ENCODE measurements at regions not wholly inside any gene's neighbourhood (a gene's known extent, or its start where the extent isn't known, plus 50 kb on each side); places are given as distances from the start of the nearest gene placed in this dataset.

GRCh38 chr16:86685076-86685475 is 106.7 kb downstream of the FOXL1 start (continued):
- TF ChIP-seq JUN (IDR thresholded peaks at IDR 0.05) (no peak), ZNF302 (CRISPR knock-in tag; IDR thresholded peaks at IDR 0.05) (no peak), CEBPB (IDR thresholded peaks at IDR 0.05) (no peak), SREBF2 (IDR thresholded peaks at IDR 0.05) (no peak), CBX8 (IDR thresholded peaks at IDR 0.05) (no peak), NR3C1 (IDR thresholded peaks at IDR 0.05) (no peak), ZFP36 (IDR thresholded peaks at IDR 0.05; ENCODE audit: borderline replicate concordance, partially characterized antibody) (no peak), KDM1A (IDR thresholded peaks at IDR 0.05; ENCODE audit: low read depth) (no peak)
- TF ChIP-seq, protein P1, sequence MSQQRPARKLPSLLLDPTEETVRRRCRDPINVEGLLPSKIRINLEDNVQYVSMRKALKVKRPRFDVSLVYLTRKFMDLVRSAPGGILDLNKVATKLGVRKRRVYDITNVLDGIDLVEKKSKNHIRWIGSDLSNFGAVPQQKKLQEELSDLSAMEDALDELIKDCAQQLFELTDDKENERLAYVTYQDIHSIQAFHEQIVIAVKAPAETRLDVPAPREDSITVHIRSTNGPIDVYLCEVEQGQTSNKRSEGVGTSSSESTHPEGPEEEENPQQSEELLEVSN (IDR thresholded peaks at IDR 0.05; ENCODE audit: borderline replicate concordance, low read depth), result no peak

DNA sequence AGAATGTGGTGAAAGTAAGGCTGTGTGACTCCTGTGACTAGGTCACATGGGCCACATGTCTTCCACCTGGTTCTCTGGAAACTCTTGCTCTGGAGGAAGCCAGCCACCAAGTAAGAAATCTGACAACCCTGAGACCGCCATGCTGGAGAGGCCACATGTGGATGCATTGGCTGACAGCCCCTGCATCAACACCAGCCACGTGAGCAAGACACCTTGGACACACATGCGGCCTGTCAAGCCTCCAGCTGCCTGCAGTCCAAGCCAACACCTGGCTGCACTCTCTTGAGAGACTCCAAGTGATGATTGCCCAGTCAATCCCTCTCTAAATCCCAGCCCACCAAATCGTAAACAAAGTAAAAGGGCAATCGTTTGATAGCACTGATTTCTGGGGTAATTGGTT is 112.6 kb downstream of the FOXL1 start:
- ChIA-PET CTCF (interaction anchor here (0.6 kb wide), 1 partner anchor 70 kb away, joined by 3 read pairs; no protein-coding TSS in a partner anchor), POLR2A (no interaction called here)
- DNase-seq (ENCODE audit: low read depth in 1 of 2, low spot score in 1 of 2) (no peak), FAIRE-seq (no peak), ATAC-seq (no peak)
- Histone ChIP-seq H3K4me3 (no peak overlapping the region), H3K4me2 (no peak overlapping the region), H3K9me3 (no peaks in the 10 kb centered on the region; the same call in 2 of the 3 replicates), H3K27ac (no peak overlapping the region), H3K4me1 (no peaks in the 10 kb centered on the region)
- TF ChIP-seq POLR2A (IDR thresholded peaks at IDR 0.05; ENCODE audit: low read length), result no peak
- TF ChIP-seq HOXA7 (CRISPR knock-in tag; IDR thresholded peaks at IDR 0.05), result no peak
- TF ChIP-seq, protein P2, sequence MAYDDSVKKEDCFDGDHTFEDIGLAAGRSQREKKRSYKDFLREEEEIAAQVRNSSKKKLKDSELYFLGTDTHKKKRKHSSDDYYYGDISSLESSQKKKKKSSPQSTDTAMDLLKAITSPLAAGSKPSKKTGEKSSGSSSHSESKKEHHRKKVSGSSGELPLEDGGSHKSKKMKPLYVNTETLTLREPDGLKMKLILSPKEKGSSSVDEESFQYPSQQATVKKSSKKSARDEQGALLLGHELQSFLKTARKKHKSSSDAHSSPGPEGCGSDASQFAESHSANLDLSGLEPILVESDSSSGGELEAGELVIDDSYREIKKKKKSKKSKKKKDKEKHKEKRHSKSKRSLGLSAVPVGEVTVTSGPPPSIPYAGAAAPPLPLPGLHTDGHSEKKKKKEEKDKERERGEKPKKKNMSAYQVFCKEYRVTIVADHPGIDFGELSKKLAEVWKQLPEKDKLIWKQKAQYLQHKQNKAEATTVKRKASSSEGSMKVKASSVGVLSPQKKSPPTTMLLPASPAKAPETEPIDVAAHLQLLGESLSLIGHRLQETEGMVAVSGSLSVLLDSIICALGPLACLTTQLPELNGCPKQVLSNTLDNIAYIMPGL (CRISPR knock-in tag; IDR thresholded peaks at IDR 0.05; ENCODE audit: borderline replicate concordance), result no peak
- no peak for TF ChIP-seq RARB (CRISPR knock-in tag; IDR thresholded peaks at IDR 0.05)
- no peak for TF ChIP-seq EHF (CRISPR knock-in tag; IDR thresholded peaks at IDR 0.05)
- WGBS (ENCODE audit: missing lambda C conversion rate), result 63% methylated on average over 4 of the region's 5 CpGs

DNA sequence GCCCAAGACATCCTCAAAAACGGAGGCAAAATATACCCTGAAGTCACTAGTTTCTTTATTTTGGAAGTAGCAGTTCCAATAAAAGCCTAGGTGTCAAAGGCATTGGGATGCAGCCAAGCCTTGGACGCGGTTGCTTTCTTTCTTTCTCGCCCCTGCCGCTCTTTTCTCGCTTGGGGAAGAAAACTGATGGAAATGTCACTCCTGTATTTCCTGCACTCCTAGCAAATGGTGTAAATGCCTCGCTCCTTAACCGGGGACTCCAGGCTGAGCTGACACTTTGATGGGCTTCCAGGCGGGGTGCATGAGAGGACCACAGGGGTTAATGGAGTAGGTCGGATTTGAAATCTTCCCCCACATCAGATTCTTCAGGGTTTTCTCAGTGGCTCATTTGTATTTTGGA is 114.1 kb downstream of the FOXL1 start:
- Histone ChIP-seq H3K9me3 (no peaks in the 10 kb centered on the region; the same call in 2 of the 3 replicates), H3K4me2 (no peak overlapping the region), H3K27ac (no peak overlapping the region), H3K4me1 (no peaks in the 10 kb centered on the region), H3K4me3 (no peak overlapping the region)
- TF ChIP-seq NPAS2 (CRISPR knock-in tag; IDR thresholded peaks at IDR 0.05; ENCODE audit: borderline replicate concordance), result no peak
- TF ChIP-seq ZNF302 (CRISPR knock-in tag; IDR thresholded peaks at IDR 0.05), result no peak
- TF ChIP-seq, protein P3, sequence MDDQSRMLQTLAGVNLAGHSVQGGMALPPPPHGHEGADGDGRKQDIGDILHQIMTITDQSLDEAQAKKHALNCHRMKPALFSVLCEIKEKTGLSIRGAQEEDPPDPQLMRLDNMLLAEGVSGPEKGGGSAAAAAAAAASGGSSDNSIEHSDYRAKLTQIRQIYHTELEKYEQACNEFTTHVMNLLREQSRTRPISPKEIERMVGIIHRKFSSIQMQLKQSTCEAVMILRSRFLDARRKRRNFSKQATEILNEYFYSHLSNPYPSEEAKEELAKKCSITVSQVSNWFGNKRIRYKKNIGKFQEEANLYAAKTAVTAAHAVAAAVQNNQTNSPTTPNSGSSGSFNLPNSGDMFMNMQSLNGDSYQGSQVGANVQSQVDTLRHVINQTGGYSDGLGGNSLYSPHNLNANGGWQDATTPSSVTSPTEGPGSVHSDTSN (IDR thresholded peaks at IDR 0.05), result no peak
- TF ChIP-seq SREBF2 (IDR thresholded peaks at IDR 0.05), result no peak
- TF ChIP-seq FOSB (CRISPR knock-in tag; IDR thresholded peaks at IDR 0.05), result no peak
- no peak for TF ChIP-seq KDM5A (IDR thresholded peaks at IDR 0.05)
- no peak for TF ChIP-seq ATOH8 (CRISPR knock-in tag; IDR thresholded peaks at IDR 0.05; ENCODE audit: low read depth)
- no peak for TF ChIP-seq ZC3H11A (IDR thresholded peaks at IDR 0.05)
- TF ChIP-seq EHF (CRISPR knock-in tag; IDR thresholded peaks at IDR 0.05), result no peak
- TF ChIP-seq HOXB5 (CRISPR knock-in tag; IDR thresholded peaks at IDR 0.05), result no peak
- TF ChIP-seq, protein P4, sequence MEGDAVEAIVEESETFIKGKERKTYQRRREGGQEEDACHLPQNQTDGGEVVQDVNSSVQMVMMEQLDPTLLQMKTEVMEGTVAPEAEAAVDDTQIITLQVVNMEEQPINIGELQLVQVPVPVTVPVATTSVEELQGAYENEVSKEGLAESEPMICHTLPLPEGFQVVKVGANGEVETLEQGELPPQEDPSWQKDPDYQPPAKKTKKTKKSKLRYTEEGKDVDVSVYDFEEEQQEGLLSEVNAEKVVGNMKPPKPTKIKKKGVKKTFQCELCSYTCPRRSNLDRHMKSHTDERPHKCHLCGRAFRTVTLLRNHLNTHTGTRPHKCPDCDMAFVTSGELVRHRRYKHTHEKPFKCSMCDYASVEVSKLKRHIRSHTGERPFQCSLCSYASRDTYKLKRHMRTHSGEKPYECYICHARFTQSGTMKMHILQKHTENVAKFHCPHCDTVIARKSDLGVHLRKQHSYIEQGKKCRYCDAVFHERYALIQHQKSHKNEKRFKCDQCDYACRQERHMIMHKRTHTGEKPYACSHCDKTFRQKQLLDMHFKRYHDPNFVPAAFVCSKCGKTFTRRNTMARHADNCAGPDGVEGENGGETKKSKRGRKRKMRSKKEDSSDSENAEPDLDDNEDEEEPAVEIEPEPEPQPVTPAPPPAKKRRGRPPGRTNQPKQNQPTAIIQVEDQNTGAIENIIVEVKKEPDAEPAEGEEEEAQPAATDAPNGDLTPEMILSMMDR (IDR thresholded peaks at IDR 0.05), result no peak
- no peak for ATAC-seq
- FAIRE-seq, result no peak
- WGBS (ENCODE audit: missing lambda C conversion rate), result 81% methylated on average over 10 of the region's 10 CpGs
- POLR2A ChIA-PET, result no interaction called here
- no peak for DNase-seq (ENCODE audit: low read depth in 1 of 2, low spot score in 1 of 2)
- CTCF ChIA-PET, result no interaction called here

Measured in A549 (cell line).